AML-193 (cell line): ENCODE measurements at regions not wholly inside any gene's neighbourhood (a gene's known extent, or its start where the extent isn't known, plus 50 kb on each side); places are given as distances from the start of the nearest gene placed in this dataset.

Experiments
- DNase-seq, 2 experiments: peaks; one replicate each; lab custom pipeline; 2025; lab: John Stamatoyannopoulos, UW

DNA sequence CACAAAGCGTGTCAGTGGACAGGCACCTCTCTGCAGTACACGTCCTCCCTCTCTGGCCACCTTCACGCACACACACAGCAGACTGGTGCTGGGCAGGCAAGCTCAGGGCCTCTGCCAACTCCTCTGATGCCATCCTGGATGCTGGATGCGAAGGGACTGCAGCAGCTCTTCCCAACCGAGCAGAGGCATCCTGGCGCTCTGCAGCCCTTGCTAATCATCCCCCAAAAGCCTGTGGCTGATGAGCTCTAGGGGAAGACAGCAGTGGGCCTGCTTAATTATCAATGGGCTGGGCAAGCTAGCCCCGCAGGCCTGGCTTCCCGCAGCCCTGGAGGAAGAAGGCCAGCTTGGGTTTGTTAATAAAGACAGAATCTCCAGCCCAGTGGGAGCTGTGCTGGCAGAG lies 71.3 kb upstream of the TEX51 start:
- no peak for DNase-seq

DNA sequence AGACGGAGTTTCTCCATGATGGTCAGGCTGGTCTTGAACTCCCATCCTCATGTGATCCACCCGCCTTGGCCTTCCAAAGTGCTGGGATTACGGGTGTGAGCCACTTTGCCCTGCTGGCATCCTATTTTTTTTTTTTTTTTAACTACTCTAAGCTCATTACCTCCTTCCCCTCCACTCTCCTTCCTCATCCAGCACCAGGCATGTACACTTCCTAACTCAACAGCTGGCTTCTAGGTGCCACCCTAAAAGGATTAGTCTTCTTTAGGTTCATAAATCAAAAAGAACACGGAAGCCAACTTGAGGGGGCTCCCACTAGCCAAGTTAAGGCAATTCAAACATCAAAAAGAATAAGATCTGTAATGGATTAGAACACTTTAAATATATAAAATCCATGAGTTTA lies 70.6 kb upstream of the TEX51 start:
- DNase-seq = no peak

DNA sequence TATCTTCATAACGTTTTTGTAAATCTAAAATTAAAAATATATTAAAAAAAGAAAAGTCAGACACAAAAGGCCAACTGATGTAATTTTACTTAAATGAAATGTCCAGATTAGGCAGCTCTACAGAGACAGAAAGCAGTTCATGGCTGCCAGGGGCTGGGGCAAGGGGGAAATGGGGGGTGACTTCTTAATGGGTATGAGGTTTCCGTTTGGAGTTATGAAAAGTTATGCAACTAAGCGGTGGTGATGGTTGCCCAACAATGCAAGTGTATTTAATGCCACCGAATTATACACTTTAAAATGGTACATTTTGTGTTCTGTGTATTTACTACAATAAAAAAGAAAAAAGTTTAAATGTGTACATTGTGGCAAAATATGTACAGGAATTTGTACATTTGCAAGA lies 70.2 kb upstream of the TEX51 start:
- DNase-seq = peak; percentile 58

DNA sequence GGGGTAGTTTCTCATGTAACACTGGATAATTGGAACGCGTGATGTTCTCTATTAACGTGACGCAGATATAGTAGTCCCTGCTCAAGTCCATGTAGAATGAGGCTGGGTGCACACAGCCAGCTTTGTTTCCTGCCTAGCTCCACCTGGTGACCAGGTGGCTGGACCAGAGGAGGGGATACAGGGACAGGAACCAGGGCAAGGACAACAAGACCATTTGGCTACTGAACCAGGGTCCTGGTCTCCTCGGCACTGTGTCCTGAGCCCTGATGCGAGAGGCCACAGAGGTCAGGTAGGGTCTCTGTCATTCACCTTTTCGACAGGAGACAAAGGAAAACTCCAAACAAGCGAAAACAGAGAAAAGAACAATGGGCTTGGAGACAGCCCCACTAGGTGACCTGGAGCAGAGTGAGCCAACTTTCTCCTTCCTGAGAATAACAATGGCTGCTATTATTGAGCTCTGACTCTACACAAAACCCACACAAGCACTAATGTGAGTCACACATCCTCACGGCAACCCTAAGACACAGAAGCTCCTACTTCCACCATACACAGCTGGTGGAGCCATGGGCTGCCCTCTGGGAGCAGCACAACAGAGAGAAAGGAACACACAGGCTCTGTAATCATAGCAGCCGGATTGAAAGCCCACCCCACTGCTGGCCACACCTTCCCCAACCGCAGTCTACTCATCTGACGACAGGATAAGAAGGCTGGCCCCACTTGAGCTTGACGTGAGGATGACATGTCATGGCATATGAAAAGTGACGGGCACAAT lies 67.3 kb upstream of the TEX51 start:
- no peak for DNase-seq

DNA sequence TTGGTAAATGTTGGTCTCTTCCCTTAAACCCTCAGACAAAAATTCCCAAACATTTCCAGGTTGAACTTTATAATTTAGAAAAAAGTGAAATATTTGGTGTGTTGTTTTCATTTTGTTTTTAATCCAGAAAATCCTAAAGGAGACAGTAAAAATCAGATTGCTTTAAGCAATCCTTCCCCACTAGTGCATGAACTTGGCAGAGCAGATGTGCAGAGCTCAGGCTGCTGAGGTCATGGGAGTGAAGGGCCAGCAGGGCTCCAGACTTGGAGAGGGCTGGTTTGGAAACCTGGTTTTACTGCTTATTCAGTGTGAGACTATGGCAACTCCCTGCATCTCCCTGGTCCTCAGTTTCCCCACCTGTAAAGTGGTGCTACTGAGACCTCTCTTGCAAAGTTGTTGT lies 66.7 kb upstream of the TEX51 start:
- no peak for DNase-seq

DNA sequence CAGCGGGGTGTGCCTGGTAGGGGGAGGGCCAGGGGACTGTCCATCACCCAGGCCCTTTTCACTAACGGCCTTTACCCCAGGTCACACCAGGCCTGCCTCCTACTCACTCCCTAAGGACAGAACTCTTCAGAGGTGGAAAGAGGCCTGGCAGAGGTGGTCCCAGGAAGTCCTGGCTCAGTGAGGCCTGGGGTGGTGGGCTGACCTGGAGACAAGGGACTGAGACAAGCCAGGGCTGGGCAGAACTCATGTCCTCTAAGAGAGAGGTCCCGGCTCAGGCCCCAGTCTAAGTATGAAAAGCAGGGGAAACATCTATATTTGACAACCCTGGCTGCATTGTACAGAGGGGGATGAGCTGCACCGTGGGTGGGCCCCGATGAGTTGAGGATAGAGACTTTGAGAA lies 65.9 kb upstream of the TEX51 start:
- DNase-seq = no peak

DNA sequence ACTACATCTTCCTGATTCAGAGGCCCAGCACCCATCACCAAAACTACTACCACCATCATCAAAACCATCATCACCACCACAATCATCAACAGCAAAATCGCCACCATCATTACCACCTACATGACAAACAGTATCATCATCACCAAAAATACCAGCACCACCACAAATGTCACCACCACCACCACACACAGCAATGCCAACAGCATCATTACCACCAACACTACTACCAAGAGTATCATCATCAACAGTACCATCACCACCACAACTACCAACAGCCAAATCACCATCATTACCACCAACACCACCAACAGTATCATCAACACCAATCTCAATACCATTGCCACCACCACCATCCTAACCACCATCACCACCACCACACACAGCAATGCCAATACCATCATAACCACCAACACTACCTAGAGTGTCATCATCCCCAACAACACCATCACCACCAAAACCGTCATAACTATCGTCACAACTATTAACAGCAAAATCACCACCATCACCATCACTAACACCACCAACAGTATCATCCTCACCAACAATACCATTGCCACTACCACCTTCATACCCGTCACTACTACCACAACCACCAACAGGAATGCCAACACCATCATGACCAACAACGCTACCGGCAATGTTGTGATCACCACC lies 64.6 kb upstream of the TEX51 start:
- DNase-seq = no peak

DNA sequence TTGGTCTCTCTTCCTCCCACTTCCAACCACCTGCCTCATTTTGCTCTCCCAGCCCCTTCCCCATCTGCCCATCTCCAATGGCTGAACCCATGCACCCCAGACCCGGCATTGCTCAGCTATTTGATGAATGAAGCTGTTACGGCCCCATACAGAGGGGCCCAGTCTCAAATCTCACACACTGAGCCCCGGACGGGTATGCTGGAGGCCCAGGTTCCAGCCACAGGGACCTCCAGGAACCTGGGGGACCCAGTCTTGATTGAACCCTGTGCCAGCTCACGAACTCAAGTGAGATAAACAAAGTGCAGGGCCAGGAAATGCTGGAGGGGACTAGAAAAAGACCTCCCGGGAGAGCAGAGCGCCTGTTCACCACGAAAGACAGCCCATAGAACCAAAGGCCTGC lies 63.4 kb upstream of the TEX51 start:
- DNase-seq = no peak

DNA sequence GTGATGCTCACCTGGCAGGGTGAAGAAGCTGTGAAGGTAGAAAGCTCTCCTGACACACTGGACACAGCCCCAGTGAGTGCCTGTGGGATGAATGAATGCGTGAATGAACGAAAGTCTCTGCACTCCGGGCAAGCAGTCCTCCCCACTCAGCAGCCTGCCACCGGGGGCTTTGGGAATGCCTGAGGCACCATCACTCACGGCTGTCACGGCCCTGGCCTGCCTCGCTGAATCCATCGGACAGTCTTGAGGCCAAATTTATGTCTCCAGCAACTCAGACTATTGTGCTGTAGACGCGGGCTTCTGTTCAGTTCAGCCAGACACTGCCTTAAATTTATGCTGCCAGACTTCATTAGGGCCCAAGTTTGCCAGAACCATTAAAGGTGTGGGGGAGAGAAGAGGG lies 62.9 kb upstream of the TEX51 start:
- no peak for DNase-seq

DNA sequence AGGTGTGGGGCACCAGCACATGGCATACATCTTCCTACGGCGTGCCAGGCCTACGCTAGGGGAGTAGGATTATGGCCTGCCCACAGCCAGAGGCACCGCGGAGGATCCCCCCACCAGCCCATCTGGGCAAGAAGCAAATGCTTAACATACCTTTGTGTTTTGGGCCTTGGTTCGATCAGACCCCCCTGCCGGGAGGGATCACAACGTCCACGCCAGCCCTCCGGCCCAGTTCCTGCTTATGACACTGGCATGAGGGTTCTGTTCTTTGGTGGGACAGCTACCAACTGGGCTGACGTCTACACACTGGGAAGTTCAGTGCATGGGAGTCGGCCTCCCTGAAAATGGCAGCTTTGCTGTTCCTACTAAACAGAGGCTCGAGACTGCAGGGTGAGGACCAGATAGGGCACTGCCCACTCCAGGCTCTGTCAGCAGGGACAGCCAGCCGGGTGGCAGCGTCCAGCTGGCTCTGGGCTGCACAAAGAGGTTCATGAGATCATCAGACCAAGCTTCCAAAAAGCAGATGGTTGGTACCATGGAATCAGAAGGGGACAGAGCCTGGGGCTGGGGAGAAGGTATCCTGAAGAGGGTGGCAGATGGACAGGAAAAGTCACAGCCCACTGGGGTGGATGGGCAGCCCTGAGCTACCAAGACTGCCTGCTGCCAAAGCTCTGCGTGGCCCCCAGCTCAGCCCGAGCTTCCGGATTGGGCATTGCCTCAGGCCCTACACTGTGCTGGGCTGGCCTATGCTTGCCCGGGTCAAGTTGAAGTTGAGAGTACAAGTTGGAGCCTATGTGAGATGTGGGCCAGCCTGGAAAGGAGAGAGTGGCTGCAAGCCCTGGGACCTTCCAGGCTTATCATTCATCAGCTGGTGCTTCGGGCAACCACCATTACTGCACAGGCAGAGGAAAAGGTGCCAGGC lies 61.7 kb upstream of the TEX51 start:
- DNase-seq = no peak

DNA sequence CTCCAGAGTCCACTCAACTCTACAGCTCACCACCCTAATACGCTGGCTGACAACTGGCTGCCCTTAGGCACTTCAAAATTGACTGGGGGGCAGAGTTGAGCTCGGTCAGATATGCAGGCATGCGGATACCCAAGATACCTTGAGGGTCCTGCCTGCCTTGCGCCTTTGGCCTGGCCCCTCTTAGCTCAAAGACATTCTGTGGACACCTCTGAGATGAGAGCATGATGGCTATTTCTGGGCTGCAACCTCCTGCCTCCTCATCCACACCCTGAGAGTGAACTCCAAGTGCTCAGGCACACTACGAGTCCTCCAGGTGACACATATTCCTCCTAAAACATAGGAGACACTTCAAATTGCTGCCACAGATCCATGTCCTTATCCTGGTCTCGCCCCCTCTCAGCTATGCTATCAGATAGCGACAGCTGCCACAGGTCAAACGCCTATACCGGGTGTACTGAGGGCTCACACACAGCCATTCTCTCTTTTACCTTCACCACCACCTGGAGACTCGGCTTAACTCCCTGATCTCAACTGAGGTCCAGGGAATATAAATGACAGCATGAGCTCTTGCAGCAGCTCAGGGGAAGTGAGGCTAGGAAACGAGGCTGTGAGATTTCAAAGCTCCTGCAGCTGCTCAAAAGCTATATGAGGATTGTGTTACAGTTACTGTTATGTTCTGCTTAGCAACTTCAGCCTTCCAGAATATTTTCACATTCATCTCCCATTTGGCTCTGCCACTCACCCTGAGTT lies 60.5 kb upstream of the TEX51 start:
- no peak for DNase-seq

DNA sequence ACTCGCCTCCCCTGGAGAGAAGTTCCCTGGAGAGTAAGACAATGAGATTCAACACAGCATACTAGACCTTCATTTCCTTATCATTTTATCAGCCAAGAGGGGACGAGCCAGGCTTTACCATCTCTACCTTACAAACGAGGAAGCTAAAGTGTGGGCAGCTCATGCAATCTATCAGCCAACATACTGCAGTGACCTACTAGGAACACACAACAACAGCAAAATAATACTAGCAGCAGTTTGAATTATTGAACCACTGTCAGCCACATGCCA lies 60.0 kb upstream of the TEX51 start:
- DNase-seq = no peak

DNA sequence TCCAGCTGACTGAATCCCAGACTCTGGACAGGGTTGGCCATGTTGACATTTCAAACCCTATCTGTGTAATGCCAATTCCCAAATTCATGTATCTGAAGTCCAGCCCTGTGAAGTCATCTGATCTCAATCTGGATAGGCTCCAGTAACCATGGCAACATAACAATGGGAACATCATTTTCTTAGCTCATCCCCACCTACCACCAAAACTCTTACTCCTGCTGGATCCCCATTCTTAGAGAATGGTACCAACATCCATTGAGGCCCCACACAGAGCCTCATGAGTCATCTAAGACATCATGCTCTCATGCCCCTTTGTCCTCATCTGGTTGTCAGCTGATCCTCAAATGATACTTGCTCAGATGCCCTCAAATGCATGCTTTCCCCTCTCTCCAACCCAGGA lies 58.9 kb upstream of the TEX51 start:
- DNase-seq = no peak

DNA sequence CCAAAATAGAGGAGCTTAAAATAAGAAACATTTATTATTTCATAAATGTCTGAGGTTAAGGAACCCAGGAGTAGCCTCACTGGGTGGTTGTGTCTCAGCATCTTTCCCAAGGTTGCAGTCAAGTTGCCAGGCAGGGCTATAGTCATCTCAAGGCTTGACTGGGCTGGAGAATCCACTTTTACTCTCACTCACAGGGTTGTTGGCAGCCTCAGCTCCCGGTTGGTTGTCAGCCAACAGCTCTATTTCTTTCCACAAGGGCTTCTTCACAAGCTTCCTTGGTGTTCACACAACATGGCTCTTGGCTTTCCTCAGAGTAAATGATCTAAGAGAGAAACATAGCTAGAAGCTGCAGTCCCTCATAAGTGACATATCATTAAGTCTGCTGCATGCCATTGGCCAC lies 55.6 kb upstream of the TEX51 start:
- DNase-seq = no peak

DNA sequence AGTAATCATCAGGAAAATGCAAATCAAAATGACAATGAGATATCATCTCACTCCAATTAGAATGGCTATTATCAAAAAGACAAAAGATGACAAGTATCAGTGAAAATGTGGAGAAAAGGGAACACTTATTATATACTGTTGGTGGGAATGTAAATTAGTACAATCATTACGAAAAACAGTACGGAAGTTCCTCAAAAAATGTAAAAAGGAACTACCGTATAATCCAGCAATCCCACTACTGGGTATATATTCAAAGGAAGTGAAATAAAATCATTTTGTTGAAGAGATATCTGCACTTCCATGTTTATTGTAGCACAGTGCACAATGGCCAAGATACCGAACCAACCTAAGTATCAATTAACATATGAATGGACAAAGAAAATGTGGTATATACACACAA lies 52.4 kb upstream of the TEX51 start:
- DNase-seq = no peak
